PC-3 (cell line): ENCODE measurements at regions not wholly inside any gene's neighbourhood (a gene's known extent, or its start where the extent isn't known, plus 50 kb on each side); places are given as distances from the start of the nearest gene placed in this dataset.
"Not testable (repeated sequence)": the region's sequence is repeated elsewhere in the genome, so short reads cannot be mapped to it uniquely, and the experiment has no call there.

Experiments used
- CTCF ChIP-seq: fragments of 300-600 bp; sonication (generic); conservative IDR thresholded peaks from 2 replicates; pipeline ENCODE4 v1.5.1; 2017; ENCODE audit warnings: antibody characterized with exemption, low read depth, mild to moderate bottlenecking, low read length
- EZH2 ChIP-seq: fragments of 300-600 bp; sonication (generic); IDR thresholded peaks from one replicate; pipeline ENCODE4 v1.6.1; 2017; ENCODE audit warnings: antibody characterized with exemption, mild to moderate bottlenecking, low read length; ENCODE audit not compliant: unreplicated experiment
- EZH2phosphoT487 ChIP-seq: fragments of 300-600 bp; sonication (generic); IDR thresholded peaks from 2 replicates; pipeline ENCODE4 v1.6.1; 2018; ENCODE audit warnings: mild to moderate bottlenecking, antibody characterized with exemption, low read length, borderline replicate concordance

- TF ChIP-seq EZH2phosphoT487, CTCF, EZH2: not testable (repeated sequence)
Observed at GRCh38 chr11:67826028-67826950, 151.9 kb upstream of the ALDH3B2 start.
